ENCODE measurements at regions not wholly inside any gene's neighbourhood (a gene's known extent, or its start where the extent isn't known, plus 50 kb on each side); places are given as distances from the start of the nearest gene placed in this dataset.

DNA sequence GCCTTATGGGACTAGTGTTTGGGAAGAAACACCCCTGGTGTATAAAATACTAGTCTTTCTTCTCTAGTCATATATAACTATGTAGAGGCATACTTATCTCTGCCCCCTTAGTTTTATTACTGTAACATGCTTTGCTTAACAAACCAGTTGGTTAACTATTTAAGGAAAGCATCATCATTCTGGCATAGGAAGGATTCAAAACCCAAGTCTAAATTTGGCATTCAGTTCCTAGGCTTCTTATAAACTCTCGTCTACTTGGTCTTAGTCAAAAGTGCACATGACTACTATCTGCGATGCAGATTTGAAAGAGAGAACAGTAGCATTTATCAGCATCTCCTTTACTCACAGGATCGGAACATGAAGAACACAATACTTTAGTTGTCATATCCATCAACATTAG, 111.3 kb downstream of the MFAP3L start:
- 88 to 91% methylated on average over 3 of the region's 3 CpGs for WGBS, 2 donors
- Histone ChIP-seq H3K27me3 (no peaks in the 10 kb centered on the region), H3K4me1 (no peaks in the 10 kb centered on the region), H3K36me3 (no peaks in the 10 kb centered on the region), H3K9me3 (no peaks in the 10 kb centered on the region), H3K4me3 (replicated peaks in 1 of 3) (no peak overlapping the region), H3K27ac (no peak overlapping the region)
- TF ChIP-seq, protein P1, sequence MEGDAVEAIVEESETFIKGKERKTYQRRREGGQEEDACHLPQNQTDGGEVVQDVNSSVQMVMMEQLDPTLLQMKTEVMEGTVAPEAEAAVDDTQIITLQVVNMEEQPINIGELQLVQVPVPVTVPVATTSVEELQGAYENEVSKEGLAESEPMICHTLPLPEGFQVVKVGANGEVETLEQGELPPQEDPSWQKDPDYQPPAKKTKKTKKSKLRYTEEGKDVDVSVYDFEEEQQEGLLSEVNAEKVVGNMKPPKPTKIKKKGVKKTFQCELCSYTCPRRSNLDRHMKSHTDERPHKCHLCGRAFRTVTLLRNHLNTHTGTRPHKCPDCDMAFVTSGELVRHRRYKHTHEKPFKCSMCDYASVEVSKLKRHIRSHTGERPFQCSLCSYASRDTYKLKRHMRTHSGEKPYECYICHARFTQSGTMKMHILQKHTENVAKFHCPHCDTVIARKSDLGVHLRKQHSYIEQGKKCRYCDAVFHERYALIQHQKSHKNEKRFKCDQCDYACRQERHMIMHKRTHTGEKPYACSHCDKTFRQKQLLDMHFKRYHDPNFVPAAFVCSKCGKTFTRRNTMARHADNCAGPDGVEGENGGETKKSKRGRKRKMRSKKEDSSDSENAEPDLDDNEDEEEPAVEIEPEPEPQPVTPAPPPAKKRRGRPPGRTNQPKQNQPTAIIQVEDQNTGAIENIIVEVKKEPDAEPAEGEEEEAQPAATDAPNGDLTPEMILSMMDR (IDR thresholded peaks at IDR 0.05), result no peak
- no peak for TF ChIP-seq POLR2A (IDR thresholded peaks at IDR 0.05)
- intact Hi-C loops (cut with DNase I), result no loop called here
- no peak for DNase-seq

GRCh38 chr4:169912996-169913395, 113.2 kb downstream of the MFAP3L start:
- WGBS, 2 donors, result 69 to 89% methylated on average over 3 of the region's 3 CpGs
- H3K9me3 ChIP-seq, result no peaks in the 10 kb centered on the region
- TF ChIP-seq, protein P1 (IDR thresholded peaks at IDR 0.05), result no peak
- TF ChIP-seq POLR2A (IDR thresholded peaks at IDR 0.05), result no peak
- H3K36me3 ChIP-seq, result no peaks in the 10 kb centered on the region
- no peak for DNase-seq
- H3K4me1 ChIP-seq, result no peaks in the 10 kb centered on the region
- intact Hi-C loops (cut with DNase I), result no loop called here
- no peak overlapping the region for H3K27ac ChIP-seq
- H3K4me3 ChIP-seq (replicated peaks in 1 of 3), result no peak overlapping the region
- no peaks in the 10 kb centered on the region for H3K27me3 ChIP-seq

- no peak overlapping the region for H3K27ac ChIP-seq
- H3K4me3 ChIP-seq (replicated peaks in 1 of 3), result no peak overlapping the region
- WGBS, 2 donors, result 61 to 90% methylated on average over 2 of the region's 2 CpGs
- H3K36me3 ChIP-seq, result no peaks in the 10 kb centered on the region
- H3K4me1 ChIP-seq, result no peaks in the 10 kb centered on the region
- intact Hi-C loops (cut with DNase I), result no loop called here
- no peak for TF ChIP-seq POLR2A (IDR thresholded peaks at IDR 0.05)
- TF ChIP-seq, protein P1 (IDR thresholded peaks at IDR 0.05), result no peak
- no peaks in the 10 kb centered on the region for H3K27me3 ChIP-seq
- no peak for DNase-seq
- no peaks in the 10 kb centered on the region for H3K9me3 ChIP-seq
Measured at GRCh38 chr4:169909897-169910296, 116.3 kb downstream of the MFAP3L start.

DNA sequence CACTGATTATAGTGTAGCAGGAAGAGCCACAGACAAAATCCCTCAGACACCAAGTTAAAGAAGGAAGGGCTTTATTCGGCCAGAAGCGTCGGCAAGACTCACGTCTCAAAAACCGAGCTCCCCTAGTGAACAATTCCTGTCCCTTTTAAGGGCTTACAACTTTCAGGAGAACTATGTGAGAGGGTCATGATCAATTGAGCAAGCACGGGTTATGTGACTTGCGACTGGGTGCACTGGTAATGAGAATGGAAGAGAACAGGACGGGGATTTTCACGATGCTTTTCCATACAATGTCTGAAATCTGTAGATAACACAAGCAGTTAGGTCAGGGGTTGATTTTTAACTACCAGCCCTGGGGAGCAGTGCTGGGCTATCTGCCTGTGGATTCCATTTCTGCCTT, 116.7 kb downstream of the MFAP3L start:
- Histone ChIP-seq H3K4me1 (no peaks in the 10 kb centered on the region), H3K27ac (no peak overlapping the region), H3K9me3 (no peaks in the 10 kb centered on the region), H3K4me3 (replicated peaks in 1 of 3) (no peak overlapping the region), H3K27me3 (no peaks in the 10 kb centered on the region), H3K36me3 (no peaks in the 10 kb centered on the region)
- intact Hi-C loops (cut with DNase I), result no loop called here
- TF ChIP-seq POLR2A (IDR thresholded peaks at IDR 0.05), result no peak
- DNase-seq, result no peak
- 88 to 92% methylated on average over 9 of the region's 9 CpGs for WGBS, 2 donors

DNA sequence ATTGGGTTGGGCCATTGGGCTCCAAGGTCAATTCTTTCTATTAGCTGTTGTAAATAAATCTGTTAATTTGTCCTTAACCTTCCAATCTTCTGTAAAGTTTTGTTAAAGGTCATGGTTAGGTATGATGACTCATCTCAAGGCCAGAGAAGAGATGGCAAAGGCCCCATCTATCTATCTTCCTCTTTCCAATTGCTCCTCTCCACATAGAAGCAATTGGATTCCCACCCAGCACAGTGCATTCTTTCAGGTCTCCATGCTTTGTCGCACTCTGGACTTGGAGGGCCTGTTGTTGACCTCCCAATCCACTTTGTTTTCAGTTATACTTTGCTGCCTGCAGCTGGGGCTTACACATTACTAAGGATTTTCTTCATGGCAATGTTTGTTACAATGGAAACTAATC, 118.5 kb downstream of the MFAP3L start:
- no peak overlapping the region for H3K27ac ChIP-seq
- H3K9me3 ChIP-seq, result no peaks in the 10 kb centered on the region
- H3K36me3 ChIP-seq, result no peaks in the 10 kb centered on the region
- no peak overlapping the region for H3K4me3 ChIP-seq (replicated peaks in 1 of 3)
- WGBS, 2 donors, result 83% methylated on average over 1 of the region's 1 CpG
- no peaks in the 10 kb centered on the region for H3K27me3 ChIP-seq
- no peaks in the 10 kb centered on the region for H3K4me1 ChIP-seq
- intact Hi-C loops (cut with DNase I), result no loop called here
- TF ChIP-seq, protein P1 (IDR thresholded peaks at IDR 0.05), result no peak
- DNase-seq, result no peak

DNA sequence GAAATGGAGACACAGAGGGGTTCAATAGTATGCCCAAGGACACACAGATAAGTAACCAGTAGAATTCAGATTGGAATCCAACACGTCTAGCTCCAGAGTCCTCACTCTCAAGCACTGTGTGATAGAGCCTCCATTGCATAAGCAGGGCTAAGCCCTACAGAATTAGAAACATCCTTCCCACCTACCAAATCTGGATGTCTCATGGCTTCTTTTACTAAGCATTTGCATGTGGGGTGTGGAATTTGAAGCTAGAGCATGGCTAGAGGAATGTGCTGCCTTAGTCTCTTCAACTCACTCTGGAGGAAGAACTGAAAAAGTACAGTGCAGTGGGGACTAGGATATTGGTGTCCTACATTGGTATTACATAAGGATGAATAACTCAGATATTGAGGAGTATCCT, 119.4 kb downstream of the MFAP3L start:
- WGBS, 2 donors, result 67 to 83% methylated on average over 1 of the region's 1 CpG
- Histone ChIP-seq H3K4me1 (no peaks in the 10 kb centered on the region), H3K9me3 (no peaks in the 10 kb centered on the region), H3K36me3 (no peaks in the 10 kb centered on the region), H3K4me3 (replicated peaks in 1 of 3) (no peak overlapping the region), H3K27me3 (no peaks in the 10 kb centered on the region), H3K27ac (no peak overlapping the region)
- no peak for DNase-seq
- intact Hi-C loops (cut with DNase I), result no loop called here
- TF ChIP-seq, protein P1 (IDR thresholded peaks at IDR 0.05), result no peak
- no peak for TF ChIP-seq POLR2A (IDR thresholded peaks at IDR 0.05)

Data from thyroid gland (tissue), 4 donors.